ENCODE measurements at regions not wholly inside any gene's neighbourhood (a gene's known extent, or its start where the extent isn't known, plus 50 kb on each side); places are given as distances from the start of the nearest gene placed in this dataset.

- no peaks in the 10 kb centered on the region for H3F3A ChIP-seq (ENCODE audit: insufficient read depth, low read length, poor library complexity, severe bottlenecking)
- H3K27me3 ChIP-seq (ENCODE audit: insufficient read depth, low read depth, low read length), result no peaks in the 10 kb centered on the region
- no peaks in the 10 kb centered on the region for H3K9me3 ChIP-seq (ENCODE audit: low read length)
These were observed 69.7 kb upstream of the MAGEB16 start for GRCh38 chrX:35728481-35728880.

GRCh38 chrX:35733879-35734278 lies 64.3 kb upstream of the MAGEB16 start:
- Histone ChIP-seq H3K9me2 (ENCODE audit: insufficient read depth, low read length) (no peaks in the 10 kb centered on the region), H3F3A (ENCODE audit: insufficient read depth, low read length, poor library complexity, severe bottlenecking) (no peaks in the 10 kb centered on the region), H3K27me3 (ENCODE audit: insufficient read depth, low read depth, low read length) (no peaks in the 10 kb centered on the region), H3K4me2 (ENCODE audit: low read length) (no peak overlapping the region), H3K79me2 (replicated peaks; ENCODE audit: insufficient read depth, low read length) (no peaks in the 10 kb centered on the region), H2AFZ (ENCODE audit: low read depth, low read length) (no peak overlapping the region), H3K4me3 (ENCODE audit: low read length) (no peak overlapping the region), H3K9me3 (ENCODE audit: low read length) (no peaks in the 10 kb centered on the region), H3K9ac (ENCODE audit: low read length) (no peak overlapping the region), H3K27ac (ENCODE audit: low read length) (no peak overlapping the region), H4K20me1 (ENCODE audit: insufficient read depth) (no peaks in the 10 kb centered on the region), H3K36me3 (ENCODE audit: insufficient read depth, low read length) (no peaks in the 10 kb centered on the region)
- TF ChIP-seq MXI1 (conservative IDR thresholded peaks at IDR 0.05; ENCODE audit: poor library complexity, severe bottlenecking) (no peak), EP300 (conservative IDR thresholded peaks at IDR 0.05; ENCODE audit: poor library complexity, severe bottlenecking) (no peak), EZH2 (IDR thresholded peaks at IDR 0.05; ENCODE audit: borderline replicate concordance, insufficient read depth, low read length, poor library complexity, severe bottlenecking) (no peak), SMC3 (conservative IDR thresholded peaks at IDR 0.05; ENCODE audit: poor library complexity) (no peak), POLR2AphosphoS5 (IDR thresholded peaks at IDR 0.05) (no peak), TAF1 (IDR thresholded peaks at IDR 0.05; ENCODE audit: low read depth) (no peak), REST (IDR thresholded peaks at IDR 0.05; ENCODE audit: borderline replicate concordance) (no peak), RAD21 (conservative IDR thresholded peaks at IDR 0.05) (no peak)
- TF ChIP-seq, protein P1, sequence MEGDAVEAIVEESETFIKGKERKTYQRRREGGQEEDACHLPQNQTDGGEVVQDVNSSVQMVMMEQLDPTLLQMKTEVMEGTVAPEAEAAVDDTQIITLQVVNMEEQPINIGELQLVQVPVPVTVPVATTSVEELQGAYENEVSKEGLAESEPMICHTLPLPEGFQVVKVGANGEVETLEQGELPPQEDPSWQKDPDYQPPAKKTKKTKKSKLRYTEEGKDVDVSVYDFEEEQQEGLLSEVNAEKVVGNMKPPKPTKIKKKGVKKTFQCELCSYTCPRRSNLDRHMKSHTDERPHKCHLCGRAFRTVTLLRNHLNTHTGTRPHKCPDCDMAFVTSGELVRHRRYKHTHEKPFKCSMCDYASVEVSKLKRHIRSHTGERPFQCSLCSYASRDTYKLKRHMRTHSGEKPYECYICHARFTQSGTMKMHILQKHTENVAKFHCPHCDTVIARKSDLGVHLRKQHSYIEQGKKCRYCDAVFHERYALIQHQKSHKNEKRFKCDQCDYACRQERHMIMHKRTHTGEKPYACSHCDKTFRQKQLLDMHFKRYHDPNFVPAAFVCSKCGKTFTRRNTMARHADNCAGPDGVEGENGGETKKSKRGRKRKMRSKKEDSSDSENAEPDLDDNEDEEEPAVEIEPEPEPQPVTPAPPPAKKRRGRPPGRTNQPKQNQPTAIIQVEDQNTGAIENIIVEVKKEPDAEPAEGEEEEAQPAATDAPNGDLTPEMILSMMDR (IDR thresholded peaks at IDR 0.05; ENCODE audit: poor library complexity, severe bottlenecking), result no peak

More at GRCh38 chrX:35728481-35728880, 69.7 kb upstream of the MAGEB16 start:
- no peak overlapping the region for H3K4me2 ChIP-seq (ENCODE audit: low read length)
- H3K4me3 ChIP-seq (ENCODE audit: low read length), result no peak overlapping the region
- TF ChIP-seq TAF1 (IDR thresholded peaks at IDR 0.05; ENCODE audit: low read depth) (no peak), EP300 (conservative IDR thresholded peaks at IDR 0.05; ENCODE audit: poor library complexity, severe bottlenecking) (no peak), REST (IDR thresholded peaks at IDR 0.05; ENCODE audit: borderline replicate concordance) (no peak), POLR2AphosphoS5 (IDR thresholded peaks at IDR 0.05) (no peak), MXI1 (conservative IDR thresholded peaks at IDR 0.05; ENCODE audit: poor library complexity, severe bottlenecking) (no peak), SMC3 (conservative IDR thresholded peaks at IDR 0.05; ENCODE audit: poor library complexity) (no peak), RAD21 (conservative IDR thresholded peaks at IDR 0.05) (no peak), EZH2 (IDR thresholded peaks at IDR 0.05; ENCODE audit: borderline replicate concordance, insufficient read depth, low read length, poor library complexity, severe bottlenecking) (no peak)
- TF ChIP-seq, protein P1 (IDR thresholded peaks at IDR 0.05; ENCODE audit: poor library complexity, severe bottlenecking), result no peak
- no peak overlapping the region for H3K27ac ChIP-seq (ENCODE audit: low read length)
- H3K9me2 ChIP-seq (ENCODE audit: insufficient read depth, low read length), result no peaks in the 10 kb centered on the region
- H3K79me2 ChIP-seq (replicated peaks; ENCODE audit: insufficient read depth, low read length), result no peaks in the 10 kb centered on the region
- H3K9ac ChIP-seq (ENCODE audit: low read length), result no peak overlapping the region
- H3K36me3 ChIP-seq (ENCODE audit: insufficient read depth, low read length), result no peaks in the 10 kb centered on the region
- H2AFZ ChIP-seq (ENCODE audit: low read depth, low read length), result no peak overlapping the region
- H4K20me1 ChIP-seq (ENCODE audit: insufficient read depth), result no peaks in the 10 kb centered on the region

Data from neural cell (in vitro differentiated cells).